Liver (tissue), 3 donors: ENCODE measurements at regions not wholly inside any gene's neighbourhood (a gene's known extent, or its start where the extent isn't known, plus 50 kb on each side); places are given as distances from the start of the nearest gene placed in this dataset.

Experiments
- ATF3 ChIP-seq: IDR thresholded peaks from 2 replicates; pipeline ENCODE4 v1.6.1; 2016; ENCODE audit warnings: antibody characterized with exemption
- EGR1 ChIP-seq, 2 donors: IDR thresholded peaks; 2 replicates each; pipeline ENCODE4 v1.6.1; 2016 to 2018; ENCODE audit warnings: antibody characterized with exemption in 2 of 2, low read depth in 2 of 2
- GABPA ChIP-seq, 2 donors: IDR thresholded peaks in 1 of 2; conservative IDR thresholded peaks in 1 of 2; 2 replicates each; pipeline ENCODE4 v1.6.1; 2016; ENCODE audit warnings: antibody characterized with exemption in 2 of 2, mild to moderate bottlenecking in 1 of 2, moderate library complexity in 1 of 2
- HNF4G ChIP-seq: IDR thresholded peaks from 2 replicates; pipeline ENCODE4 v1.6.1; 2016; ENCODE audit warnings: antibody characterized with exemption
- RAD21 ChIP-seq, 2 donors: IDR thresholded peaks; 2 replicates each; pipeline ENCODE4 v1.6.1; 2016; ENCODE audit warnings: antibody characterized with exemption in 2 of 2, mild to moderate bottlenecking in 2 of 2
- TAF1 ChIP-seq: conservative IDR thresholded peaks from 2 replicates; pipeline ENCODE4 v1.6.1; 2016; ENCODE audit warnings: antibody characterized with exemption, mild to moderate bottlenecking
- TF ChIP-seq, protein P1 (sequence below): fragments of 150-350 bp; IDR thresholded peaks from 2 replicates; pipeline ENCODE4 v1.5.1; 2017; ENCODE audit warnings: improper control_type of control experiment, low read depth, low read length; ENCODE audit not compliant: missing input control
- donor health status: healthy.
- donor health status: healthy.

DNA sequence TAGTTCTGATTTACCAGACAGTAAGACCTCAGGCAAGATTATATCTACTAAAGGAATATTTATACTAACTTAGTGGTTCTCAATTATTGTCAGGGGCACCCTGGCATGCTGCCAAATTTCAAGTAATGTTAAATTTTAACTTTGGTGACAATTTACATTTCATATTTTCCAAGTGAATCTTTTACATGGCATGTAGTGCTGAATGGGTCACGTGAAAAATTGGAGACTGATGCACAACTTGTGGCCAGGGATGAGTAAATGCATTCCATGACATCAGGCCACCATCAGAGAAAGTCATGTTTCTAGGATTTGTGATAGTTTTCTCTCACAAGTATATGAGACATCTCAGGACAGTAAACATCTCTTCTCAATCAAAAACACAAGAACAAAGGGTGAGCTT lies 202.6 kb upstream of the SOX21 start:
- no peak for TF ChIP-seq ATF3
- TF ChIP-seq, protein P1, sequence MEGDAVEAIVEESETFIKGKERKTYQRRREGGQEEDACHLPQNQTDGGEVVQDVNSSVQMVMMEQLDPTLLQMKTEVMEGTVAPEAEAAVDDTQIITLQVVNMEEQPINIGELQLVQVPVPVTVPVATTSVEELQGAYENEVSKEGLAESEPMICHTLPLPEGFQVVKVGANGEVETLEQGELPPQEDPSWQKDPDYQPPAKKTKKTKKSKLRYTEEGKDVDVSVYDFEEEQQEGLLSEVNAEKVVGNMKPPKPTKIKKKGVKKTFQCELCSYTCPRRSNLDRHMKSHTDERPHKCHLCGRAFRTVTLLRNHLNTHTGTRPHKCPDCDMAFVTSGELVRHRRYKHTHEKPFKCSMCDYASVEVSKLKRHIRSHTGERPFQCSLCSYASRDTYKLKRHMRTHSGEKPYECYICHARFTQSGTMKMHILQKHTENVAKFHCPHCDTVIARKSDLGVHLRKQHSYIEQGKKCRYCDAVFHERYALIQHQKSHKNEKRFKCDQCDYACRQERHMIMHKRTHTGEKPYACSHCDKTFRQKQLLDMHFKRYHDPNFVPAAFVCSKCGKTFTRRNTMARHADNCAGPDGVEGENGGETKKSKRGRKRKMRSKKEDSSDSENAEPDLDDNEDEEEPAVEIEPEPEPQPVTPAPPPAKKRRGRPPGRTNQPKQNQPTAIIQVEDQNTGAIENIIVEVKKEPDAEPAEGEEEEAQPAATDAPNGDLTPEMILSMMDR = no peak
- no peak for TF ChIP-seq EGR1 (IDR thresholded peaks at IDR 0.05; ENCODE audit: low read depth in 2 of 2)
- TF ChIP-seq GABPA (IDR thresholded peaks at IDR 0.05 in 1 of 2, conservative IDR thresholded peaks at IDR 0.05 in 1 of 2) = no peak
- no peak for TF ChIP-seq HNF4G
- TF ChIP-seq TAF1 = no peak
- no peak for TF ChIP-seq RAD21 (IDR thresholded peaks at IDR 0.05)
